IMR-90 (cell line): ENCODE measurements at regions not wholly inside any gene's neighbourhood (a gene's known extent, or its start where the extent isn't known, plus 50 kb on each side); places are given as distances from the start of the nearest gene placed in this dataset.

Source experiments
- ATAC-seq: fragments of 200-7000 bp; cut with Tn5 transposase; 2 replicates; pipeline ENCODE4 v1.9.1; 2020; ENCODE audit warnings: low read depth, mild to moderate bottlenecking, moderate library complexity
- BruUV-seq: library from RNA; stranded (reverse); fragments of 400-500 nt; replicated peaks from 2 replicates; lab custom pipeline; 2021; lab: Mats Ljungman, UMichigan
- CTCF ChIA-PET: fragments of 300-600 bp; formaldehyde crosslinking; extraction: SDS; loops from one replicate; lab custom pipeline; 2021; ENCODE audit warnings: antibody characterized with exemption; lab: Yijun Ruan, JAX
- POLR2A ChIA-PET: fragments of 300-600 bp; sonication (Branson Sonifier 250); formaldehyde crosslinking; loops from one replicate; lab custom pipeline; 2022; ENCODE audit warnings: antibody characterized with exemption; ENCODE audit not compliant: unreplicated experiment; lab: Charles Lee
- DNase-seq: peaks from one replicate; pipeline ENCODE4 v3.0.0; 2013
- H2AFZ ChIP-seq: replicated peaks from 2 replicates; pipeline ENCODE3; 2013; ENCODE audit warnings: low read length, mild to moderate bottlenecking; ENCODE audit not compliant: poor library complexity
- H2AK5ac ChIP-seq: 2 replicates; pipeline ENCODE4 v1.6.1; 2013; ENCODE audit warnings: low read depth, low read length, inconsistent platforms
- H2AK9ac ChIP-seq: replicated peaks from 2 replicates; pipeline ENCODE3; 2013; ENCODE audit warnings: mild to moderate bottlenecking, low read depth, low read length, moderate library complexity; ENCODE audit not compliant: poor library complexity
- H2BK120ac ChIP-seq: 2 replicates; pipeline ENCODE4 v1.6.1; 2013; ENCODE audit warnings: low read depth, low read length, inconsistent platforms
- H2BK15ac ChIP-seq: 3 replicates; pipeline ENCODE4 v1.6.1; 2013; ENCODE audit warnings: low read depth, low read length, inconsistent platforms
- H2BK20ac ChIP-seq: 2 replicates; pipeline ENCODE4 v1.6.1; 2013; ENCODE audit warnings: low read depth, mild to moderate bottlenecking, inconsistent platforms, low read length, moderate library complexity
- H2BK5ac ChIP-seq: 2 replicates; pipeline ENCODE4 v1.6.1; 2013; ENCODE audit warnings: mild to moderate bottlenecking, low read depth, low read length, inconsistent platforms; ENCODE audit not compliant: poor library complexity, severe bottlenecking
- H3K14ac ChIP-seq: replicated peaks from 2 replicates; pipeline ENCODE4 v1.6.1; 2013; ENCODE audit warnings: low read depth, low read length, inconsistent platforms
- H3K18ac ChIP-seq: 2 replicates; pipeline ENCODE4 v1.6.1; 2013; ENCODE audit warnings: low read depth, low read length, control low read depth
- H3K23ac ChIP-seq: 2 replicates; pipeline ENCODE4 v1.6.1; 2013; ENCODE audit warnings: low read depth, low read length, inconsistent platforms
- H3K27ac ChIP-seq: 2 replicates; pipeline ENCODE4 v1.5.1; 2013; ENCODE audit warnings: mild to moderate bottlenecking, control low read depth, low read length; ENCODE audit not compliant: insufficient read depth
- H3K27me3 ChIP-seq: 2 replicates; pipeline ENCODE4 v1.6.1; 2013; ENCODE audit warnings: low read length; ENCODE audit not compliant: control insufficient read depth, insufficient read depth
- H3K36me3 ChIP-seq: 2 replicates; pipeline ENCODE4 v1.6.1; 2013; ENCODE audit warnings: low read length, mixed read lengths; ENCODE audit not compliant: control insufficient read depth, insufficient read depth
- H3K4ac ChIP-seq: 2 replicates; pipeline ENCODE4 v1.6.1; 2013; ENCODE audit warnings: low read depth, low read length, inconsistent platforms
- H3K4me1 ChIP-seq: 2 replicates; pipeline ENCODE4 v1.6.1; 2013; ENCODE audit warnings: low read length, mixed read lengths; ENCODE audit not compliant: control insufficient read depth, insufficient read depth
- H3K4me2 ChIP-seq: 2 replicates; pipeline ENCODE4 v1.6.1; 2013; ENCODE audit warnings: low read depth, mild to moderate bottlenecking, control low read depth, low read length, moderate library complexity
- H3K4me3 ChIP-seq: 2 replicates; pipeline ENCODE4 v1.5.1; 2013; ENCODE audit warnings: low read depth, mild to moderate bottlenecking, control low read depth, low read length, moderate library complexity; ENCODE audit not compliant: insufficient read depth
- H3K56ac ChIP-seq: 2 replicates; pipeline ENCODE4 v1.6.1; 2013; ENCODE audit warnings: low read length, inconsistent platforms; ENCODE audit not compliant: insufficient read depth; ENCODE audit errors: extremely low read depth
- H3K79me1 ChIP-seq, 2 experiments: 2 replicates each; pipeline ENCODE4 v1.6.1; 2013; ENCODE audit warnings: low read length in 2 of 2, inconsistent platforms in 1 of 2, low read depth in 1 of 2
- H3K9ac ChIP-seq: 2 replicates; pipeline ENCODE4 v1.6.1; 2013; ENCODE audit warnings: low read depth, low read length, control low read depth
- H3K9me1 ChIP-seq: 2 replicates; pipeline ENCODE4 v1.6.1; 2013; ENCODE audit warnings: low read length, inconsistent platforms; ENCODE audit not compliant: insufficient read depth
- H3K9me3 ChIP-seq: 2 replicates; pipeline ENCODE4 v1.6.1; 2013; ENCODE audit warnings: low read length; ENCODE audit not compliant: control insufficient read depth, insufficient read depth
- H4K20me1 ChIP-seq: 2 replicates; pipeline ENCODE4 v1.6.1; 2013; ENCODE audit warnings: low read length, inconsistent platforms; ENCODE audit not compliant: insufficient read depth
- H4K5ac ChIP-seq: 2 replicates; pipeline ENCODE4 v1.6.1; 2013; ENCODE audit warnings: mild to moderate bottlenecking, low read depth, low read length, control low read depth
- H4K8ac ChIP-seq, 2 experiments: 2 replicates each; pipeline ENCODE4 v1.6.1; 2013; ENCODE audit warnings: low read depth in 2 of 2, low read length in 2 of 2, control low read depth in 1 of 2, inconsistent platforms in 1 of 2
- H4K91ac ChIP-seq: 2 replicates; pipeline ENCODE4 v1.6.1; 2013; ENCODE audit warnings: low read depth, low read length, inconsistent platforms; ENCODE audit not compliant: insufficient read depth
- BHLHE40 ChIP-seq: fragments of 150-350 bp; IDR thresholded peaks from 2 replicates; pipeline ENCODE4 v1.6.1; 2016; ENCODE audit warnings: mild to moderate bottlenecking, low read depth, low read length
- CHD1 ChIP-seq: IDR thresholded peaks from 2 replicates; pipeline ENCODE4 v1.6.1; 2012; ENCODE audit warnings: low read depth, low read length, improper control_type of control experiment
- FOS ChIP-seq: fragments of 150-350 bp; IDR thresholded peaks from 2 replicates; pipeline ENCODE4 v1.6.1; 2016; ENCODE audit warnings: low read depth, low read length
- MAFK ChIP-seq: IDR thresholded peaks from 2 replicates; pipeline ENCODE4 v1.6.1; 2012; ENCODE audit warnings: low read depth, low read length, improper control_type of control experiment
- MAZ ChIP-seq: IDR thresholded peaks from 2 replicates; pipeline ENCODE4 v1.6.1; 2012; ENCODE audit warnings: low read depth, mild to moderate bottlenecking, low read length, improper control_type of control experiment, moderate library complexity, borderline replicate concordance
- POLR2A ChIP-seq: IDR thresholded peaks from 2 replicates; pipeline ENCODE4 v1.6.1; 2012; ENCODE audit warnings: mild to moderate bottlenecking, low read depth, low read length
- RAD21 ChIP-seq: IDR thresholded peaks from 2 replicates; pipeline ENCODE4 v1.6.1; 2012; ENCODE audit warnings: low read length, improper control_type of control experiment
- RCOR1 ChIP-seq: IDR thresholded peaks from 2 replicates; pipeline ENCODE4 v1.6.1; 2012; ENCODE audit warnings: mild to moderate bottlenecking, low read length, improper control_type of control experiment; ENCODE audit not compliant: insufficient replicate concordance
- SMC3 ChIP-seq: fragments of 150-350 bp; IDR thresholded peaks from 2 replicates; pipeline ENCODE4 v1.6.1; 2016; ENCODE audit warnings: low read depth, mild to moderate bottlenecking, antibody characterized with exemption, low read length, moderate library complexity
- USF2 ChIP-seq: fragments of 150-350 bp; IDR thresholded peaks from 2 replicates; pipeline ENCODE4 v1.6.1; 2017; ENCODE audit warnings: mild to moderate bottlenecking, antibody characterized with exemption, low read length, low read depth
- WGBS, 2 experiments: methylation state at CpG; one replicate each; pipeline versions ENCODE4 v1.1.5 to v1.1.7; 2013; ENCODE audit warnings: missing lambda C conversion rate in 2 of 2; ENCODE audit not compliant: insufficient read length in 1 of 2; ENCODE audit errors: extremely low coverage in 2 of 2; 5-methylcytosine and 5-hydroxymethylcytosine counted together
- dilution Hi-C: fragments of 300-500 bp; cut with HindIII; formaldehyde crosslinking; loops from one replicate; pipeline ENCODE4 v1.14.3; 2018; ENCODE audit warnings: low sequenced_read_pairs; ENCODE audit not compliant: unreplicated experiment
- in situ Hi-C: fragments of 300-500 bp; cut with MboI; formaldehyde crosslinking; loops from 3 replicates; pipeline ENCODE4 v1.14.3; 2019; ENCODE audit warnings: low sequenced_read_pairs, inconsistent platforms, mixed read lengths
- intact Hi-C: fragments of 100-400 bp; cut with micrococcal nuclease; formaldehyde crosslinking; loops from 2 replicates; pipeline ENCODE4 v1.10.0; 2022

- ChIA-PET CTCF (interaction anchor here (0.6 kb wide), 1 partner anchor 115 kb away, joined by 3 read pairs; no protein-coding TSS in a partner anchor), POLR2A (no interaction called here)
- ATAC-seq (no peak), DNase-seq (no peak)
- peaks cover 11% of the 10 kb centered on the region for H3K9me3 ChIP-seq
- no peak overlapping the region for H3K23ac ChIP-seq
- no peaks in the 10 kb centered on the region for H3K36me3 ChIP-seq
- H4K20me1 ChIP-seq, result no peaks in the 10 kb centered on the region
- H3K79me1 ChIP-seq, result no peaks in the 10 kb centered on the region
- peaks cover 23% of the 10 kb centered on the region for H3K27me3 ChIP-seq
- no peak overlapping the region for H3K9ac ChIP-seq
- in situ Hi-C loops, result no loop called here
- no peak overlapping the region for H3K4me3 ChIP-seq
- no peak overlapping the region for H2BK120ac ChIP-seq
- H4K5ac ChIP-seq, result no peak overlapping the region
- no peak overlapping the region for H3K4ac ChIP-seq
- dilution Hi-C loops, result no loop called here
- no peaks in the 10 kb centered on the region for H3K9me1 ChIP-seq
- H3K56ac ChIP-seq, result no peak overlapping the region
- H2AK5ac ChIP-seq, result no peak overlapping the region
- no peaks in the 10 kb centered on the region for H3K4me1 ChIP-seq
- H2BK20ac ChIP-seq, result no peak overlapping the region
- BruUV-seq, result no TSS peak
- H4K8ac ChIP-seq, result no peak overlapping the region
- H4K91ac ChIP-seq, result no peak overlapping the region
- H3K18ac ChIP-seq, result no peak overlapping the region
- H2AFZ ChIP-seq, result no peak overlapping the region
- no peak overlapping the region for H2BK5ac ChIP-seq
- no peak overlapping the region for H3K14ac ChIP-seq
- no peak overlapping the region for H2AK9ac ChIP-seq
- WGBS, 2 experiments, result 60% methylated on average over 1 of the region's 2 CpGs; no CpG with 5 or more reads in 1 of the 2 experiments
- intact Hi-C loops, result no loop called here
- no peak overlapping the region for H3K27ac ChIP-seq
- TF ChIP-seq USF2 (no peak), SMC3 (no peak), MAFK (no peak), FOS (no peak), RAD21 (no peak), POLR2A (no peak), BHLHE40 (no peak), CHD1 (no peak), MAZ (no peak), RCOR1 (no peak)
- no peak overlapping the region for H2BK15ac ChIP-seq
- no peak overlapping the region for H3K4me2 ChIP-seq
Observed at GRCh38 chr4:77226939-77227705, 70.1 kb downstream of the CCNG2 start.
